ENCODE measurements at regions not wholly inside any gene's neighbourhood (a gene's known extent, or its start where the extent isn't known, plus 50 kb on each side); places are given as distances from the start of the nearest gene placed in this dataset.

GRCh38 chr20:48342822-48343513, 484.8 kb downstream of the PREX1 start:
- TF ChIP-seq CTCF (IDR thresholded peaks at IDR 0.05; ENCODE audit: borderline replicate concordance, extremely low read depth, insufficient read depth): no peak
- Histone ChIP-seq H3K4me3 (ENCODE audit: low read length in 3 of 3) (no peak overlapping the region), H3K36me3 (ENCODE audit: control insufficient read depth in 2 of 3, insufficient read depth in 3 of 3, low read length in 3 of 3) (no peaks in the 10 kb centered on the region), H3K27me3 (ENCODE audit: control insufficient read depth, insufficient read depth, low read length) (no peaks in the 10 kb centered on the region), H3K27ac (ENCODE audit: low read depth in 2 of 2, low read length in 2 of 2) (no peak overlapping the region), H3K9me3 (ENCODE audit: control insufficient read depth in 2 of 3, insufficient read depth in 1 of 3, low read length in 3 of 3) (peaks cover 0 to 2% (median 0%) of the 10 kb centered on the region in 3 donors), H3K9ac (ENCODE audit: low read length in 3 of 3) (no peak overlapping the region), H3K4me1 (ENCODE audit: control insufficient read depth in 2 of 3, insufficient read depth in 2 of 3, low read depth in 1 of 3, low read length in 3 of 3) (no peaks in the 10 kb centered on the region)
- no peak for FAIRE-seq
- DNase-seq: peak in 1 of 5 donors; percentile 20
- intact Hi-C loops (cut with DNase I): no loop called here

GRCh38 chr20:48340883-48341281, 486.9 kb downstream of the PREX1 start:
- intact Hi-C loops (cut with DNase I): no loop called here
- no peak for TF ChIP-seq CTCF (IDR thresholded peaks at IDR 0.05; ENCODE audit: borderline replicate concordance, extremely low read depth, insufficient read depth)
- FAIRE-seq (no peak), DNase-seq (peak in 3 of 5 donors; percentile 13 to 46 (median 19))
- no peak overlapping the region for H3K27ac ChIP-seq (ENCODE audit: low read depth in 2 of 2, low read length in 2 of 2)
- no peaks in the 10 kb centered on the region for H3K4me1 ChIP-seq (ENCODE audit: control insufficient read depth in 2 of 3, insufficient read depth in 2 of 3, low read depth in 1 of 3, low read length in 3 of 3)
- peaks cover 0 to 2% (median 0%) of the 10 kb centered on the region in 3 donors for H3K9me3 ChIP-seq (ENCODE audit: control insufficient read depth in 2 of 3, insufficient read depth in 1 of 3, low read length in 3 of 3)
- H3K27me3 ChIP-seq (ENCODE audit: control insufficient read depth, insufficient read depth, low read length): no peaks in the 10 kb centered on the region
- no peak overlapping the region for H3K4me3 ChIP-seq (ENCODE audit: low read length in 3 of 3)
- no peaks in the 10 kb centered on the region for H3K36me3 ChIP-seq (ENCODE audit: control insufficient read depth in 2 of 3, insufficient read depth in 3 of 3, low read length in 3 of 3)
- H3K9ac ChIP-seq (ENCODE audit: low read length in 3 of 3): no peak overlapping the region

GRCh38 chr20:48339986-48340882, 487.6 kb downstream of the PREX1 start:
- H3K27me3 ChIP-seq (ENCODE audit: control insufficient read depth, insufficient read depth, low read length): no peaks in the 10 kb centered on the region
- no peaks in the 10 kb centered on the region for H3K4me1 ChIP-seq (ENCODE audit: control insufficient read depth in 2 of 3, insufficient read depth in 2 of 3, low read depth in 1 of 3, low read length in 3 of 3)
- H3K9ac ChIP-seq (ENCODE audit: low read length in 3 of 3): no peak overlapping the region
- no peak overlapping the region for H3K4me3 ChIP-seq (ENCODE audit: low read length in 3 of 3)
- intact Hi-C loops (cut with DNase I): no loop called here
- TF ChIP-seq CTCF (IDR thresholded peaks at IDR 0.05; ENCODE audit: borderline replicate concordance, extremely low read depth, insufficient read depth): no peak
- H3K27ac ChIP-seq (ENCODE audit: low read depth in 2 of 2, low read length in 2 of 2): no peak overlapping the region
- H3K36me3 ChIP-seq (ENCODE audit: control insufficient read depth in 2 of 3, insufficient read depth in 3 of 3, low read length in 3 of 3): no peaks in the 10 kb centered on the region
- FAIRE-seq: no peak
- DNase-seq: no peak
- peaks cover 0 to 2% (median 0%) of the 10 kb centered on the region in 3 donors for H3K9me3 ChIP-seq (ENCODE audit: control insufficient read depth in 2 of 3, insufficient read depth in 1 of 3, low read length in 3 of 3)
